ENCODE measurements at regions not wholly inside any gene's neighbourhood (a gene's known extent, or its start where the extent isn't known, plus 50 kb on each side); places are given as distances from the start of the nearest gene placed in this dataset.

DNA sequence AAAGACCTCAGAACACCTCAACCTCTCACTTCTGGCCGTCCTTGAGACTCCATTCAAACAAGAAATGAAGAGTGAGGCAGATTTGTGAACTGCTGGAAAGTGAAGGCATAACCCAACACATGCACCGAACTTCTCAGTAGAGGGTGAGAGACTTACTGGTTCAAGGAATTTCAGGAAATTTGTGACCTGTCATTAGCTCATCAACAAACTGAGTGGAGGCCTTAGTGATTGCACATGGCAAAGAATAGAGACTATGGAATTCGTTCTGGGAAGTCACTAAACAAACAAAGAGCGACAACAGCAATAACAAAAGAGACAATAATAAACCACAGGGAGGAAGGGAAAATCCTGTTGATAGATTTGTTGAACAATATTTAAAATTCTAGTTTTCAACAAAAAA is 125.0 kb upstream of the AKR1E2 start (continued):
- TF ChIP-seq, protein P1, sequence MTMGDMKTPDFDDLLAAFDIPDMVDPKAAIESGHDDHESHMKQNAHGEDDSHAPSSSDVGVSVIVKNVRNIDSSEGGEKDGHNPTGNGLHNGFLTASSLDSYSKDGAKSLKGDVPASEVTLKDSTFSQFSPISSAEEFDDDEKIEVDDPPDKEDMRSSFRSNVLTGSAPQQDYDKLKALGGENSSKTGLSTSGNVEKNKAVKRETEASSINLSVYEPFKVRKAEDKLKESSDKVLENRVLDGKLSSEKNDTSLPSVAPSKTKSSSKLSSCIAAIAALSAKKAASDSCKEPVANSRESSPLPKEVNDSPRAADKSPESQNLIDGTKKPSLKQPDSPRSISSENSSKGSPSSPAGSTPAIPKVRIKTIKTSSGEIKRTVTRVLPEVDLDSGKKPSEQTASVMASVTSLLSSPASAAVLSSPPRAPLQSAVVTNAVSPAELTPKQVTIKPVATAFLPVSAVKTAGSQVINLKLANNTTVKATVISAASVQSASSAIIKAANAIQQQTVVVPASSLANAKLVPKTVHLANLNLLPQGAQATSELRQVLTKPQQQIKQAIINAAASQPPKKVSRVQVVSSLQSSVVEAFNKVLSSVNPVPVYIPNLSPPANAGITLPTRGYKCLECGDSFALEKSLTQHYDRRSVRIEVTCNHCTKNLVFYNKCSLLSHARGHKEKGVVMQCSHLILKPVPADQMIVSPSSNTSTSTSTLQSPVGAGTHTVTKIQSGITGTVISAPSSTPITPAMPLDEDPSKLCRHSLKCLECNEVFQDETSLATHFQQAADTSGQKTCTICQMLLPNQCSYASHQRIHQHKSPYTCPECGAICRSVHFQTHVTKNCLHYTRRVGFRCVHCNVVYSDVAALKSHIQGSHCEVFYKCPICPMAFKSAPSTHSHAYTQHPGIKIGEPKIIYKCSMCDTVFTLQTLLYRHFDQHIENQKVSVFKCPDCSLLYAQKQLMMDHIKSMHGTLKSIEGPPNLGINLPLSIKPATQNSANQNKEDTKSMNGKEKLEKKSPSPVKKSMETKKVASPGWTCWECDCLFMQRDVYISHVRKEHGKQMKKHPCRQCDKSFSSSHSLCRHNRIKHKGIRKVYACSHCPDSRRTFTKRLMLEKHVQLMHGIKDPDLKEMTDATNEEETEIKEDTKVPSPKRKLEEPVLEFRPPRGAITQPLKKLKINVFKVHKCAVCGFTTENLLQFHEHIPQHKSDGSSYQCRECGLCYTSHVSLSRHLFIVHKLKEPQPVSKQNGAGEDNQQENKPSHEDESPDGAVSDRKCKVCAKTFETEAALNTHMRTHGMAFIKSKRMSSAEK (CRISPR knock-in tag; IDR thresholded peaks at IDR 0.05; ENCODE audit: borderline replicate concordance) = no peak
- TF ChIP-seq CREB1 (CRISPR knock-in tag; IDR thresholded peaks at IDR 0.05) (no peak), ZNF423 (CRISPR knock-in tag; IDR thresholded peaks at IDR 0.05) (no peak), IRF1 (CRISPR knock-in tag; IDR thresholded peaks at IDR 0.05) (no peak), NFATC4 (CRISPR knock-in tag; IDR thresholded peaks at IDR 0.05) (no peak), ZNF317 (CRISPR knock-in tag; IDR thresholded peaks at IDR 0.05; ENCODE audit: borderline replicate concordance, low read depth) (no peak), NR1H2 (CRISPR knock-in tag; IDR thresholded peaks at IDR 0.05) (no peak), STAT6 (CRISPR knock-in tag; conservative IDR thresholded peaks at IDR 0.05; ENCODE audit: low read depth) (no peak), OVOL2 (CRISPR knock-in tag; IDR thresholded peaks at IDR 0.05; ENCODE audit: borderline replicate concordance) (no peak), CREM (CRISPR knock-in tag; IDR thresholded peaks at IDR 0.05) (no peak)
- TF ChIP-seq, protein P2, sequence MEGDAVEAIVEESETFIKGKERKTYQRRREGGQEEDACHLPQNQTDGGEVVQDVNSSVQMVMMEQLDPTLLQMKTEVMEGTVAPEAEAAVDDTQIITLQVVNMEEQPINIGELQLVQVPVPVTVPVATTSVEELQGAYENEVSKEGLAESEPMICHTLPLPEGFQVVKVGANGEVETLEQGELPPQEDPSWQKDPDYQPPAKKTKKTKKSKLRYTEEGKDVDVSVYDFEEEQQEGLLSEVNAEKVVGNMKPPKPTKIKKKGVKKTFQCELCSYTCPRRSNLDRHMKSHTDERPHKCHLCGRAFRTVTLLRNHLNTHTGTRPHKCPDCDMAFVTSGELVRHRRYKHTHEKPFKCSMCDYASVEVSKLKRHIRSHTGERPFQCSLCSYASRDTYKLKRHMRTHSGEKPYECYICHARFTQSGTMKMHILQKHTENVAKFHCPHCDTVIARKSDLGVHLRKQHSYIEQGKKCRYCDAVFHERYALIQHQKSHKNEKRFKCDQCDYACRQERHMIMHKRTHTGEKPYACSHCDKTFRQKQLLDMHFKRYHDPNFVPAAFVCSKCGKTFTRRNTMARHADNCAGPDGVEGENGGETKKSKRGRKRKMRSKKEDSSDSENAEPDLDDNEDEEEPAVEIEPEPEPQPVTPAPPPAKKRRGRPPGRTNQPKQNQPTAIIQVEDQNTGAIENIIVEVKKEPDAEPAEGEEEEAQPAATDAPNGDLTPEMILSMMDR (IDR thresholded peaks at IDR 0.05) = no peak

- Mint-ChIP-seq H3K4me3 (no peak overlapping the region), H3K9me3 (no peaks in the 10 kb centered on the region), H3K36me3 (no peaks in the 10 kb centered on the region), H3K27me3 (ENCODE audit: low read depth) (no peaks in the 10 kb centered on the region), H3K4me1 (peaks cover 5% of the 10 kb centered on the region), H3K27ac (no peak overlapping the region)
- DNase-seq (ENCODE audit: low spot score) = no peak
- CTCF ChIA-PET = no interaction called here
- no peak for ATAC-seq
- POLR2A ChIA-PET = interaction anchor here (0.8 to 1.1 kb wide), 2 partner anchors 9 to 166 kb away, joined by 6 to 7 read pairs; no protein-coding TSS in a partner anchor
- TF ChIP-seq TCF7 (CRISPR knock-in tag; IDR thresholded peaks at IDR 0.05; ENCODE audit: low read depth) (no peak), NFE2L1 (CRISPR knock-in tag; IDR thresholded peaks at IDR 0.05) (no peak), AFF4 (CRISPR knock-in tag; IDR thresholded peaks at IDR 0.05; ENCODE audit: borderline replicate concordance) (no peak)
Observed at GRCh38 chr10:4699950-4700730, 125.9 kb upstream of the AKR1E2 start.
